HCT116 (cell line): ENCODE measurements at regions not wholly inside any gene's neighbourhood (a gene's known extent, or its start where the extent isn't known, plus 50 kb on each side); places are given as distances from the start of the nearest gene placed in this dataset.

Experiments
- ATAC-seq: fragments of 200-7000 bp; cut with Tn5 transposase; 2 replicates; pipeline ENCODE4 v1.9.1; 2020; ENCODE audit warnings: mild to moderate bottlenecking, moderate library complexity
- BruUV-seq: library from RNA; stranded (reverse); fragments of 400-500 nt; replicated peaks from 2 replicates; lab custom pipeline; 2021; lab: Mats Ljungman, UMichigan
- CTCF ChIA-PET: fragments of 300-600 bp; sonication (Branson Sonifier 250); formaldehyde crosslinking; loops from one replicate; lab custom pipeline; 2021; ENCODE audit warnings: antibody characterized with exemption; lab: Charles Lee
- POLR2A ChIA-PET: fragments of 300-600, 350-600 bp; sonication (Branson Sonifier 250); formaldehyde crosslinking; loops from one replicate; lab custom pipeline; 2021; ENCODE audit warnings: antibody characterized with exemption; lab: Charles Lee
- RAD21 ChIA-PET, 2 experiments: fragments of 300-600 bp; sonication (Branson Sonifier 250); formaldehyde crosslinking; loops; one replicate each; lab custom pipeline; 2023; ENCODE audit warnings: low total read pairs in 2 of 2; ENCODE audit not compliant: uncharacterized antibody in 2 of 2, unreplicated experiment in 2 of 2, low non-redundant PET in 1 of 2; lab: Charles Lee
- DNase-seq: peaks from one replicate; pipeline ENCODE4 v3.0.0-alpha.2; 2010; ENCODE audit warnings: low read depth, low spot score
- H2AFZ ChIP-seq: fragments of 200-600 bp; shearing (Covaris generic), sonication (generic); 2 replicates; pipeline ENCODE4 v1.6.1; 2017; ENCODE audit warnings: low read depth, mixed run types, mixed read lengths, antibody characterized with exemption, low read length; ENCODE audit not compliant: poor library complexity, severe bottlenecking
- H3K27ac ChIP-seq: 2 replicates; pipeline ENCODE4 v1.5.1; 2012; ENCODE audit warnings: low read depth, low read length
- H3K27me3 ChIP-seq: fragments of 200-600 bp; sonication (generic); 2 replicates; pipeline ENCODE4 v1.6.1; 2016; ENCODE audit warnings: mixed run types, low read length, mixed read lengths; ENCODE audit not compliant: insufficient read depth
- H3K36me3 ChIP-seq, 2 experiments: fragments of 200-500 bp in 1 of 2; fragments of 200-600 bp in 1 of 2; sonication (Bioruptor generic) in 1 of 2; sonication (generic) in 1 of 2; 2 replicates each; pipeline versions ENCODE4 v1.5.1 to v1.6.1; 2014 to 2016; ENCODE audit warnings: low read length in 2 of 2, inconsistent platforms in 1 of 2, mixed read lengths in 1 of 2, mixed run types in 1 of 2; ENCODE audit not compliant: insufficient read depth in 2 of 2, control insufficient read depth in 1 of 2
- H3K4me1 ChIP-seq, 2 experiments: fragments of 200-600 bp in 1 of 2; sonication (generic) in 1 of 2; 2 replicates each; pipeline versions ENCODE4 v1.5.1 to v1.6.1; 2012 to 2017; ENCODE audit warnings: low read length in 2 of 2, inconsistent platforms in 1 of 2, mild to moderate bottlenecking in 1 of 2, mixed read lengths in 1 of 2, mixed run types in 1 of 2, moderate library complexity in 1 of 2; ENCODE audit not compliant: insufficient read depth in 2 of 2, control insufficient read depth in 1 of 2
- H3K4me2 ChIP-seq: fragments of 200-600 bp; sonication (generic); 2 replicates; pipeline ENCODE4 v1.6.1; 2017; ENCODE audit warnings: mixed run types, low read length, mixed read lengths
- H3K4me3 ChIP-seq, 2 experiments: fragments of 200-600 bp in 1 of 2; sonication (generic) in 1 of 2; replicated peaks in 1 of 2; 2 replicates each; pipeline ENCODE4 v1.5.1; 2011 to 2016; ENCODE audit warnings: low read length in 2 of 2, control low read depth in 1 of 2, low read depth in 1 of 2, mild to moderate bottlenecking in 1 of 2, mixed read lengths in 1 of 2, mixed run types in 1 of 2
- H3K79me2 ChIP-seq: fragments of 200-600 bp; sonication (generic); 2 replicates; pipeline ENCODE4 v1.6.1; 2017; ENCODE audit warnings: mild to moderate bottlenecking, mixed run types, low read length, moderate library complexity, mixed read lengths; ENCODE audit not compliant: insufficient read depth
- H3K9ac ChIP-seq: fragments of 200-600 bp; sonication (generic); 2 replicates; pipeline ENCODE4 v1.6.1; 2016; ENCODE audit warnings: low read length, mixed read lengths
- H3K9me2 ChIP-seq: fragments of 200-600 bp; sonication (generic), shearing (Covaris generic); 2 replicates; pipeline ENCODE4 v1.6.1; 2017; ENCODE audit warnings: mixed run types, mild to moderate bottlenecking, moderate library complexity; ENCODE audit not compliant: insufficient read depth
- H3K9me3 ChIP-seq, 2 experiments: fragments of 200-500 bp in 1 of 2; fragments of 200-600 bp in 1 of 2; sonication (Bioruptor generic) in 1 of 2; sonication (generic) in 1 of 2; 2 replicates each; pipeline ENCODE4 v1.6.1; 2014 to 2017; ENCODE audit warnings: low read length in 2 of 2, mixed read lengths in 2 of 2, inconsistent platforms in 1 of 2, low read depth in 1 of 2, mild to moderate bottlenecking in 1 of 2, mixed run types in 1 of 2, moderate library complexity in 1 of 2; ENCODE audit not compliant: control insufficient read depth in 1 of 2, insufficient read depth in 1 of 2
- H4K20me1 ChIP-seq: fragments of 200-600 bp; sonication (generic), shearing (Covaris generic); 2 replicates; pipeline ENCODE4 v1.6.1; 2017; ENCODE audit warnings: mixed run types, mild to moderate bottlenecking, moderate library complexity; ENCODE audit not compliant: insufficient read depth
- CEBPB ChIP-seq: IDR thresholded peaks from 2 replicates; pipeline ENCODE4 v1.6.1; 2012; ENCODE audit warnings: low read depth
- CTCF ChIP-seq, 3 experiments: fragments of 200-600 bp in 1 of 3; sonication (generic) in 1 of 3; IDR thresholded peaks in 2 of 3; conservative IDR thresholded peaks in 1 of 3; 2 replicates each; pipeline ENCODE4 v1.5.1; 2012 to 2017; ENCODE audit warnings: low read depth in 2 of 3, low read length in 2 of 3, antibody characterized with exemption in 1 of 3, borderline replicate concordance in 1 of 3, control low read depth in 1 of 3, mild to moderate bottlenecking in 1 of 3, mixed read lengths in 1 of 3, mixed run types in 1 of 3, moderate library complexity in 1 of 3; ENCODE audit not compliant: insufficient read depth in 1 of 3
- ELF1 ChIP-seq: IDR thresholded peaks from 2 replicates; pipeline ENCODE4 v1.6.1; 2012; ENCODE audit warnings: low read depth, borderline replicate concordance
- EZH2 ChIP-seq: fragments of 200-600 bp; sonication (generic); IDR thresholded peaks from 2 replicates; pipeline ENCODE4 v1.6.1; 2017; ENCODE audit warnings: antibody characterized with exemption, mixed run types
- EZH2phosphoT487 ChIP-seq: fragments of 200-600 bp; IDR thresholded peaks from 2 replicates; pipeline ENCODE4 v1.6.1; 2018; ENCODE audit warnings: antibody characterized with exemption, borderline replicate concordance
- FOSL1 ChIP-seq: IDR thresholded peaks from 2 replicates; pipeline ENCODE4 v1.6.1; 2012; ENCODE audit warnings: low read depth
- JUND ChIP-seq: IDR thresholded peaks from 2 replicates; pipeline ENCODE4 v1.6.1; 2012
- MAX ChIP-seq: IDR thresholded peaks from 2 replicates; pipeline ENCODE4 v1.6.1; 2012
- POLR2A ChIP-seq: IDR thresholded peaks from 2 replicates; pipeline ENCODE4 v1.7.0; 2011; ENCODE audit warnings: borderline replicate concordance; ENCODE audit not compliant: insufficient read depth, insufficient read length; ENCODE audit errors: extremely low read depth
- RAD21 ChIP-seq: IDR thresholded peaks from 2 replicates; pipeline ENCODE4 v1.6.1; 2012; ENCODE audit warnings: low read depth, mild to moderate bottlenecking
- REST ChIP-seq: IDR thresholded peaks from 2 replicates; pipeline ENCODE4 v1.6.1; 2012; ENCODE audit warnings: low read depth
- SIN3A ChIP-seq: IDR thresholded peaks from 2 replicates; pipeline ENCODE4 v1.6.1; 2012; ENCODE audit warnings: low read depth
- SP1 ChIP-seq: IDR thresholded peaks from 2 replicates; pipeline ENCODE4 v1.6.1; 2012; ENCODE audit warnings: low read depth
- YY1 ChIP-seq: IDR thresholded peaks from 2 replicates; pipeline ENCODE4 v1.6.1; 2011; ENCODE audit warnings: low read length, low read depth, moderate library complexity, mild to moderate bottlenecking; ENCODE audit not compliant: insufficient replicate concordance; ENCODE audit errors: extremely low read depth
- ZBTB33 ChIP-seq: IDR thresholded peaks from 2 replicates; pipeline ENCODE4 v1.6.1; 2011; ENCODE audit warnings: mild to moderate bottlenecking, low read length, moderate library complexity; ENCODE audit not compliant: insufficient replicate concordance; ENCODE audit errors: extremely low read depth
- ZFX ChIP-seq: fragments of 450-650 bp; IDR thresholded peaks from 2 replicates; pipeline ENCODE4 v1.6.1; 2017
- ZNF274 ChIP-seq: fragments of 200-500 bp; sonication (Bioruptor generic); IDR thresholded peaks from 2 replicates; pipeline ENCODE4 v1.6.1; 2014; ENCODE audit warnings: mild to moderate bottlenecking, low read depth, low read length, inconsistent platforms
- intact Hi-C: fragments of 100-400 bp; cut with micrococcal nuclease; formaldehyde crosslinking; loops from 2 replicates; pipeline ENCODE4 v1.10.0; 2022

GRCh38 chr1:83109692-83110091, 889.2 kb downstream of the TTLL7 start:
- H3K27ac ChIP-seq: no peak overlapping the region
- BruUV-seq: no TSS peak
- CTCF ChIA-PET: no interaction called here
- no peaks in the 10 kb centered on the region for H4K20me1 ChIP-seq
- no peaks in the 10 kb centered on the region for H3K4me1 ChIP-seq
- POLR2A ChIA-PET: no interaction called here
- TF ChIP-seq EZH2phosphoT487 (no peak), JUND (no peak), FOSL1 (no peak), ZFX (no peak), ZBTB33 (no peak), MAX (no peak), REST (no peak), ELF1 (no peak), RAD21 (no peak), CEBPB (no peak), EZH2 (no peak), YY1 (no peak), ZNF274 (no peak), POLR2A (no peak), SIN3A (no peak), SP1 (no peak), CTCF (IDR thresholded peaks at IDR 0.05 in 2 of 3, conservative IDR thresholded peaks at IDR 0.05 in 1 of 3; ENCODE audit: borderline replicate concordance in 1 of 3, insufficient read depth in 1 of 3, low read depth in 2 of 3, low read length in 2 of 3) (no peak)
- H3K4me3 ChIP-seq: no peak overlapping the region
- no peaks in the 10 kb centered on the region; a peak in 1 of 4 replicates for H3K9me3 ChIP-seq
- no peak overlapping the region for H3K4me2 ChIP-seq
- DNase-seq (no peak), ATAC-seq (no peak)
- RAD21 ChIA-PET: no interaction called here
- H3K36me3 ChIP-seq: no peaks in the 10 kb centered on the region
- H3K9ac ChIP-seq: no peak overlapping the region
- no peak overlapping the region for H2AFZ ChIP-seq
- H3K9me2 ChIP-seq: no peaks in the 10 kb centered on the region
- no peaks in the 10 kb centered on the region for H3K79me2 ChIP-seq
- no peaks in the 10 kb centered on the region for H3K27me3 ChIP-seq
- intact Hi-C loops: no loop called here
